ENCODE measurements at regions not wholly inside any gene's neighbourhood (a gene's known extent, or its start where the extent isn't known, plus 50 kb on each side); places are given as distances from the start of the nearest gene placed in this dataset.

- intact Hi-C loops (cut with DNase I; ENCODE audit: low total_unique reads): no loop called here
- Histone ChIP-seq H3K36me3 (no peaks in the 10 kb centered on the region), H3K27ac (no peak overlapping the region), H3K4me3 (no peak overlapping the region), H3K27me3 (no peaks in the 10 kb centered on the region), H3K9me3 (peaks cover 0 to 7% of the 10 kb centered on the region in 2 donors), H3K4me1 (no peaks in the 10 kb centered on the region)
- DNase-seq (ENCODE audit: low spot score in 2 of 2): no peak
- TF ChIP-seq POLR2A (IDR thresholded peaks at IDR 0.05) (no peak), CTCF (IDR thresholded peaks at IDR 0.05) (no peak), POLR2AphosphoS5 (IDR thresholded peaks at IDR 0.05) (no peak)
Measured at GRCh38 chr3:7817239-7817638, 684.4 kb upstream of the LMCD1 start.

- no peak overlapping the region for H3K4me3 ChIP-seq
- intact Hi-C loops (cut with DNase I; ENCODE audit: low total_unique reads): no loop called here
- TF ChIP-seq POLR2AphosphoS5 (IDR thresholded peaks at IDR 0.05) (no peak), POLR2A (IDR thresholded peaks at IDR 0.05) (no peak), CTCF (IDR thresholded peaks at IDR 0.05) (no peak)
- DNase-seq (ENCODE audit: low spot score in 2 of 2): no peak
- H3K27me3 ChIP-seq: no peaks in the 10 kb centered on the region
- H3K9me3 ChIP-seq: peaks cover 14 to 29% of the 10 kb centered on the region in 2 donors
- H3K27ac ChIP-seq: no peak overlapping the region
- H3K4me1 ChIP-seq: no peaks in the 10 kb centered on the region
- H3K36me3 ChIP-seq: no peaks in the 10 kb centered on the region
Measured at GRCh38 chr3:7820969-7821368, 680.7 kb upstream of the LMCD1 start.

- intact Hi-C loops (cut with DNase I; ENCODE audit: low total_unique reads): no loop called here
- Histone ChIP-seq H3K27ac (no peak overlapping the region), H3K27me3 (no peaks in the 10 kb centered on the region), H3K4me1 (no peaks in the 10 kb centered on the region), H3K9me3 (peaks cover 14 to 29% of the 10 kb centered on the region in 2 donors), H3K4me3 (no peak overlapping the region), H3K36me3 (no peaks in the 10 kb centered on the region)
- TF ChIP-seq POLR2A (IDR thresholded peaks at IDR 0.05): no peak
- no peak for TF ChIP-seq CTCF (IDR thresholded peaks at IDR 0.05)
- no peak for TF ChIP-seq POLR2AphosphoS5 (IDR thresholded peaks at IDR 0.05)
- DNase-seq (ENCODE audit: low spot score in 2 of 2): no peak
Measured at GRCh38 chr3:7821858-7822257, 679.8 kb upstream of the LMCD1 start.

GRCh38 chr3:7841451-7841850 is 660.2 kb upstream of the LMCD1 start:
- Histone ChIP-seq H3K27me3 (no peaks in the 10 kb centered on the region), H3K4me1 (no peaks in the 10 kb centered on the region), H3K4me3 (no peak overlapping the region), H3K36me3 (no peaks in the 10 kb centered on the region), H3K9me3 (no peaks in the 10 kb centered on the region), H3K27ac (no peak overlapping the region)
- TF ChIP-seq POLR2A (IDR thresholded peaks at IDR 0.05) (no peak), CTCF (IDR thresholded peaks at IDR 0.05) (no peak), POLR2AphosphoS5 (IDR thresholded peaks at IDR 0.05) (no peak)
- intact Hi-C loops (cut with DNase I; ENCODE audit: low total_unique reads): no loop called here
- DNase-seq (ENCODE audit: low spot score in 2 of 2): no peak

GRCh38 chr3:7843441-7843840 is 658.2 kb upstream of the LMCD1 start:
- no peak for DNase-seq (ENCODE audit: low spot score in 2 of 2)
- no peak overlapping the region for H3K4me3 ChIP-seq
- intact Hi-C loops (cut with DNase I; ENCODE audit: low total_unique reads): no loop called here
- no peaks in the 10 kb centered on the region for H3K9me3 ChIP-seq
- TF ChIP-seq CTCF (IDR thresholded peaks at IDR 0.05): no peak
- no peak for TF ChIP-seq POLR2AphosphoS5 (IDR thresholded peaks at IDR 0.05)
- no peak for TF ChIP-seq POLR2A (IDR thresholded peaks at IDR 0.05)
- no peaks in the 10 kb centered on the region for H3K36me3 ChIP-seq
- H3K27ac ChIP-seq: no peak overlapping the region
- no peaks in the 10 kb centered on the region for H3K4me1 ChIP-seq
- H3K27me3 ChIP-seq: no peaks in the 10 kb centered on the region
